Mucosa of rectum (tissue), 2 donors: ENCODE measurements at regions not wholly inside any gene's neighbourhood (a gene's known extent, or its start where the extent isn't known, plus 50 kb on each side); places are given as distances from the start of the nearest gene placed in this dataset.

Experiments
- H3K27ac ChIP-seq, 2 donors: one replicate each; pipeline ENCODE4 v1.7.0; 2013; ENCODE audit warnings: inconsistent platforms in 2 of 2, low read depth in 2 of 2, low read length in 2 of 2
- H3K27me3 ChIP-seq, 2 donors: one replicate each; pipeline ENCODE4 v1.7.0; 2013; ENCODE audit warnings: low read length in 2 of 2; ENCODE audit not compliant: control insufficient read depth in 2 of 2, insufficient read depth in 2 of 2
- H3K36me3 ChIP-seq, 2 donors: one replicate each; pipeline ENCODE4 v1.7.0; 2013; ENCODE audit warnings: low read length in 2 of 2; ENCODE audit not compliant: control insufficient read depth in 2 of 2, insufficient read depth in 2 of 2
- H3K4me1 ChIP-seq, 2 donors: one replicate each; pipeline ENCODE4 v1.7.0; 2013; ENCODE audit warnings: low read length in 2 of 2, mild to moderate bottlenecking in 1 of 2; ENCODE audit not compliant: control insufficient read depth in 2 of 2, insufficient read depth in 2 of 2
- H3K4me3 ChIP-seq, 2 donors: one replicate each; pipeline ENCODE4 v1.7.0; 2013; ENCODE audit warnings: low read length in 2 of 2
- H3K9ac ChIP-seq, 2 donors: one replicate each; pipeline ENCODE4 v1.7.0; 2013; ENCODE audit warnings: low read length in 2 of 2, low read depth in 1 of 2, mild to moderate bottlenecking in 1 of 2
- H3K9me3 ChIP-seq, 2 donors: one replicate each; pipeline ENCODE4 v1.7.0; 2013; ENCODE audit warnings: low read length in 2 of 2; ENCODE audit not compliant: control insufficient read depth in 2 of 2
- donor health status: healthy.
- donor health status: Normal muscosa, but diverticular disease.

GRCh38 chr6:146895101-146895771 lies 296.5 kb downstream of the ADGB start:
- no peaks in the 10 kb centered on the region for H3K9me3 ChIP-seq
- H3K27ac ChIP-seq = no peak overlapping the region
- no peak overlapping the region for H3K9ac ChIP-seq
- no peaks in the 10 kb centered on the region for H3K4me1 ChIP-seq
- no peak overlapping the region for H3K4me3 ChIP-seq
- H3K36me3 ChIP-seq = no peaks in the 10 kb centered on the region
- no peaks in the 10 kb centered on the region for H3K27me3 ChIP-seq

DNA sequence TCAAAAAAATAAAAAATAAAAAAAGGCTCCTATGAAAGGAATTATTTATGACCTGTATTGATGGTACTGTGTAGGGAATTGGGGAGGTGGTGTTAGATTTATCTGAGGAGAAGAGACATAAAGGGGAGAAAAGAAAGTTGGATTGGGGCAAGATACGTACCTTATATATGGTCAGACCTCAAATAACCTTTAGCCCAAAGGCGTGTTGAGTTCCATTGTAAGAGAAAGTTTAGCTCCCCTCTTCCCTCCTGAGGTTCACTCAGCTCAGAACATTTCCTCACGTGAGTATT lies 296.9 kb downstream of the ADGB start:
- no peaks in the 10 kb centered on the region for H3K27me3 ChIP-seq
- H3K9me3 ChIP-seq = no peaks in the 10 kb centered on the region
- no peaks in the 10 kb centered on the region for H3K36me3 ChIP-seq
- H3K4me3 ChIP-seq = no peak overlapping the region
- H3K4me1 ChIP-seq = no peaks in the 10 kb centered on the region
- H3K27ac ChIP-seq = no peak overlapping the region
- no peak overlapping the region for H3K9ac ChIP-seq

DNA sequence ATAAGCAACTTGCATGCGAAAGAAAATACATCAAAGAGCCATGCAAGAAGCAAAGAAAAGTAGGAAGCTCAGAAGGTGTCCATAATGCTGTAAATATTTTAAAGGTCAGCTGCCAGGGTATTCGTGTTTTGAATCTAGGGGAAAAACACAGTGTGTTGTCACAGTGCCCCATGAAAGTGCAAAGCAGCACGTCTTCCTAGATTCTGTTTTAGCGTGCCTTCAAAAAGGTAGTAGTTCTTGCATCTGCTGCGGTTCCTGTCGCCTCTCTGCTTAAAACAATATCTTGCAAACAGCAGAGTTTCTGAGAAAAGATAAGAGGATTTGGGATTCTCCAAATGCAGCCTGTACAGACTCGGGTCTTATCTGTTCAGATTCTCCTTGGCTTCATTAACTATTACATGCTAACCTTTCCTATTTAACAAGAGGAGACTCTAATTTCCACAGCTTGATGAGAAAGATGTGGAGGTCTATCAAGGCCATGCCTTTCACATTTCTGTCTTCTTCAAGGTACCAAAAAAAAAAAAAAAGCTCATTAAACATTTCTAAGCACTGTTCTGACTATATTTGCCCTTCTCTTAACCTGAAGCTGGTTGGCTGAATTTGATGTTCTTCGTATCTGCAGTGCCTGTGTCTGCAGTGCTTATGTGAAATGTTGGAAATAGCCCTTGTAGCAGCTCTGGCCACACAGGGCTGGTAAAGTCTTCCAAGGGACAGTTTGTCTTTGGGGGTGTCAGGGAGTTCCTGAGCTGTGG lies 297.5 kb downstream of the ADGB start:
- Histone ChIP-seq H3K9me3 (no peaks in the 10 kb centered on the region), H3K27ac (no peak overlapping the region), H3K27me3 (no peaks in the 10 kb centered on the region), H3K36me3 (no peaks in the 10 kb centered on the region), H3K4me3 (no peak overlapping the region), H3K9ac (no peak overlapping the region), H3K4me1 (no peaks in the 10 kb centered on the region)

DNA sequence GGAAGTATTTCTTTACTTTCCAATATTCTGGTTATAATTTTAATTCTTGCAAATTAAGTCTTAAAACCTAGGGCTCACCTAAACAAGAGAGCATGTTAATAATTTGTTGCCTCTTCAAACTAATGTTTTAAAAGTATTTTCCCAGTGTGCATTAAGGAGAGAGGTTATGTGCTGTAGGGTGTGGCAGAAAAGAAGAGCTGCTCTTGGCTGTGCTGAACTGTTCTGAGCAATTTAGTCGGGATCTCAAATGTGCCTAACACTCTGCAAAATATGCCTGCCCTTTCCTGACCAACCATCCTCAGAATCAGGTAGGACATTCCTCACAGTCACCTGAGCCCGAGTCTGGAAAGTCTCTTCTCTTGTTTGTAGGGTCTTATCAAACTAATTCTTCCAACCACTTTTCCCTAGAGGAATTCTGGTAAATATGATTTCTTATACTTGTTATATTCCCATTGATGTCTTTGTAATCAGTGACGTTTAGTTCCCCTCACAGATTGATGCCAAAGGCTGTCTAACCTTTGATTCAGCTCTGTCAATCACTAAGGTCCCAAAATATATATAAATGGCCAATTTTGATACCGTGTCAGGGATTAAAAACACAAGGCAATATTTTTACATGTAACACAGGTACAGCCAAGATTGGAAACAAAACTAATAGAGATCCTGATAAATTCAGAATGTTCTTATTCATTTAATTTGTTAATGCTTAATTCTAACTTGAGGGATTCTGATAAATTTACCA lies 298.4 kb downstream of the ADGB start:
- Histone ChIP-seq H3K9me3 (no peaks in the 10 kb centered on the region), H3K9ac (no peak overlapping the region), H3K27me3 (no peaks in the 10 kb centered on the region), H3K36me3 (no peaks in the 10 kb centered on the region), H3K27ac (no peak overlapping the region), H3K4me3 (no peak overlapping the region), H3K4me1 (no peaks in the 10 kb centered on the region)

DNA sequence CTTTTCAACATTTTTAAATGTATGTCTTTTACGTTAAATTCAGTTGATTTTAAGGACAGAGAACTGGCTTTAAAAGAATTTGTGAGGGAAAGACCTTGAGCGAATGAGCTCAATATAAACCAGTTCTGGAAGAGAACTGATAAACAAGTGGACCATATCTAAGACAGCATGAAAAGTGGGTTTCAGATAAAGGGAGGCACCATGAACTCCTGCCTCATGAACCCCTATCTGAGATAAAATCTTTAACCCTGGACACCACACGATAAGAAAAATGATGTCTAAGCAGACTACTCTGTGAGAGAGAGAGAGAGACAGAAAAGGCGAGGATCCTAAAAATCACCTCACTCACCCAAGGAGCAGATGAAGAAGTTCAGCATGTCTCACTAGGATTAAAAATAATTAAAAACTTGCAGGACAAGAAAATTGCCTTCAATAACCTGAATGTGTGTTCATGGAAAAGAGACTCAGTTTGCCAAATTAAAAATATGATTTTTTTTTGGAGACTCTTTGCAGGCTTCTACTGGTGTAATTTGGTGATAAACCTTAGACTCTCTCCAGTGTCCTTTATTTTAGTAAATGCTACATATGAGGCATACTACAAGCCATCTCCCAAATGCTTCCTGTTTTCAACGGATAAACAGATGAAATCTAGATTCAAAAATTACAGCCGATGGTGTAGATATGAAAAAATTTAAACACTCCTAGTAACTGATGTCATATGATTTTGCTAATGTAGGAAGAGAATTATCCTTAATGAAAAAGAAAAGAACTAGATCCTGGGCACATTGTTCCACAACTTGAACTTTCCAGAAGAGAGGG lies 299.5 kb downstream of the ADGB start:
- H3K4me3 ChIP-seq = no peak overlapping the region
- no peaks in the 10 kb centered on the region for H3K27me3 ChIP-seq
- no peaks in the 10 kb centered on the region for H3K9me3 ChIP-seq
- no peak overlapping the region for H3K27ac ChIP-seq
- H3K36me3 ChIP-seq = no peaks in the 10 kb centered on the region
- H3K9ac ChIP-seq = no peak overlapping the region
- no peaks in the 10 kb centered on the region for H3K4me1 ChIP-seq

DNA sequence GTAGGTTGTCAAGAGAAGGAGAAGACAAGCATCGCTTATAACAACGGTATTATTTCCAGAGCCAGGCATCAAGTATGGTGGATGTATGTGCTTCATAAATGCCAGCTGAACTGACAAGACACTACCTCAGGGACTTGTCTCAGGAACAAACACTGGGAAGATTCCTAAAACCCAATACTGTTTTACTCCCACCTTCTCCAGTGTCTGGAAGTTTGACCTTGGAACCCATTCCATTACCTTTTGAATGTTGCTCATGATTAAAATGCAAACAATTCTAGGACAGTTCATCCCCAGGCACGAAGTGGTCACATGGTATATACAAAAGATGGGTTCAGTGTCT lies 300.1 kb downstream of the ADGB start:
- H3K27me3 ChIP-seq = no peaks in the 10 kb centered on the region
- H3K4me3 ChIP-seq = no peak overlapping the region
- H3K36me3 ChIP-seq = no peaks in the 10 kb centered on the region
- H3K9ac ChIP-seq = no peak overlapping the region
- H3K9me3 ChIP-seq = no peaks in the 10 kb centered on the region
- no peaks in the 10 kb centered on the region for H3K4me1 ChIP-seq
- H3K27ac ChIP-seq = no peak overlapping the region

- Histone ChIP-seq H3K27me3 (no peaks in the 10 kb centered on the region), H3K36me3 (no peaks in the 10 kb centered on the region), H3K4me1 (no peaks in the 10 kb centered on the region), H3K4me3 (no peak overlapping the region), H3K9me3 (no peaks in the 10 kb centered on the region), H3K9ac (no peak overlapping the region), H3K27ac (no peak overlapping the region)
Observed at GRCh38 chr6:146901940-146902816, 302.0 kb upstream of the STXBP5 start.

- no peaks in the 10 kb centered on the region for H3K36me3 ChIP-seq
- no peaks in the 10 kb centered on the region for H3K4me1 ChIP-seq
- no peaks in the 10 kb centered on the region for H3K27me3 ChIP-seq
- no peaks in the 10 kb centered on the region for H3K9me3 ChIP-seq
- H3K27ac ChIP-seq = no peak overlapping the region
- H3K9ac ChIP-seq = no peak overlapping the region
- no peak overlapping the region for H3K4me3 ChIP-seq
Observed at GRCh38 chr6:146902846-146903245, 301.4 kb upstream of the STXBP5 start.

- Histone ChIP-seq H3K36me3 (no peaks in the 10 kb centered on the region), H3K27me3 (no peaks in the 10 kb centered on the region), H3K9me3 (no peaks in the 10 kb centered on the region), H3K4me1 (no peaks in the 10 kb centered on the region), H3K9ac (no peak overlapping the region), H3K4me3 (no peak overlapping the region), H3K27ac (no peak overlapping the region)
Observed at GRCh38 chr6:146903451-146903850, 300.8 kb upstream of the STXBP5 start.
